CD4-positive, alpha-beta memory T cell (primary cell): ENCODE measurements at regions not wholly inside any gene's neighbourhood (a gene's known extent, or its start where the extent isn't known, plus 50 kb on each side); places are given as distances from the start of the nearest gene placed in this dataset.

Experiments
- CTCF ChIA-PET: fragments of 350-600 bp; sonication (Branson Sonifier 250); formaldehyde crosslinking; loops from one replicate; lab custom pipeline; 2021; ENCODE audit warnings: inconsistent platforms; ENCODE audit not compliant: partially characterized antibody; lab: Charles Lee
- POLR2A ChIA-PET: fragments of 350-600 bp; sonication (Branson Sonifier 250); formaldehyde crosslinking; loops from one replicate; lab custom pipeline; 2021; ENCODE audit not compliant: partially characterized antibody; lab: Charles Lee
- DNase-seq, 5 donors: peaks; one replicate each; pipeline versions ENCODE4 v3.0.0 to v3.0.0-alpha.2; 2020 to 2022; ENCODE audit warnings: mixed read lengths in 1 of 5
- H3K27ac ChIP-seq: one replicate; pipeline ENCODE4 v1.7.0; 2013; ENCODE audit warnings: low read depth, low read length
- H3K27me3 ChIP-seq: 2 replicates; pipeline ENCODE4 v1.7.0; 2013; ENCODE audit warnings: mild to moderate bottlenecking, low read length, moderate library complexity; ENCODE audit not compliant: insufficient read depth
- H3K36me3 ChIP-seq: 2 replicates; pipeline ENCODE4 v1.7.0; 2013; ENCODE audit warnings: mild to moderate bottlenecking, low read length, moderate library complexity; ENCODE audit not compliant: insufficient read depth
- H3K4me1 ChIP-seq: 2 replicates; pipeline ENCODE4 v1.7.0; 2013; ENCODE audit warnings: mild to moderate bottlenecking, low read length, moderate library complexity; ENCODE audit not compliant: insufficient read depth
- H3K4me3 ChIP-seq, 2 donors: one replicate each; pipeline ENCODE4 v1.7.0; 2013; ENCODE audit warnings: low read length in 2 of 2, mild to moderate bottlenecking in 1 of 2
- H3K9me3 ChIP-seq, 2 donors: one replicate each; pipeline ENCODE4 v1.7.0; 2013; ENCODE audit warnings: low read length in 2 of 2, control low read depth in 1 of 2; ENCODE audit not compliant: control insufficient read depth in 1 of 2
- H3K27ac Mint-ChIP-seq, 7 donors: one replicate each; pipeline ENCODE4 v1.8.0; 2020 to 2021; ENCODE audit warnings: mixed read lengths in 7 of 7, mild to moderate bottlenecking in 6 of 7, inconsistent platforms in 3 of 7, moderate library complexity in 3 of 7
- H3K27me3 Mint-ChIP-seq, 2 donors: one replicate each; pipeline ENCODE4 v1.8.0; 2020 to 2021; ENCODE audit warnings: mixed read lengths in 2 of 2
- H3K36me3 Mint-ChIP-seq, 2 donors: one replicate each; pipeline ENCODE4 v1.8.0; 2020 to 2021; ENCODE audit warnings: mixed read lengths in 2 of 2, inconsistent platforms in 1 of 2, mild to moderate bottlenecking in 1 of 2
- H3K4me1 Mint-ChIP-seq, 4 donors: one replicate each; pipeline ENCODE4 v1.8.0; 2020 to 2021; ENCODE audit warnings: mixed read lengths in 4 of 4, mild to moderate bottlenecking in 1 of 4
- H3K4me3 Mint-ChIP-seq, 8 donors: one replicate each; pipeline ENCODE4 v1.8.0; 2020 to 2021; ENCODE audit warnings: mixed read lengths in 8 of 8, mild to moderate bottlenecking in 7 of 8, moderate library complexity in 6 of 8, inconsistent platforms in 3 of 8
- H3K9me3 Mint-ChIP-seq, 8 donors: one replicate each; pipeline ENCODE4 v1.8.0; 2020 to 2021; ENCODE audit warnings: mixed read lengths in 8 of 8, mild to moderate bottlenecking in 5 of 8, inconsistent platforms in 3 of 8, moderate library complexity in 1 of 8
- intact Hi-C: fragments of 100-400 bp; cut with micrococcal nuclease; formaldehyde crosslinking; loops from one replicate; pipeline ENCODE4 v1.15.1; 2023

DNA sequence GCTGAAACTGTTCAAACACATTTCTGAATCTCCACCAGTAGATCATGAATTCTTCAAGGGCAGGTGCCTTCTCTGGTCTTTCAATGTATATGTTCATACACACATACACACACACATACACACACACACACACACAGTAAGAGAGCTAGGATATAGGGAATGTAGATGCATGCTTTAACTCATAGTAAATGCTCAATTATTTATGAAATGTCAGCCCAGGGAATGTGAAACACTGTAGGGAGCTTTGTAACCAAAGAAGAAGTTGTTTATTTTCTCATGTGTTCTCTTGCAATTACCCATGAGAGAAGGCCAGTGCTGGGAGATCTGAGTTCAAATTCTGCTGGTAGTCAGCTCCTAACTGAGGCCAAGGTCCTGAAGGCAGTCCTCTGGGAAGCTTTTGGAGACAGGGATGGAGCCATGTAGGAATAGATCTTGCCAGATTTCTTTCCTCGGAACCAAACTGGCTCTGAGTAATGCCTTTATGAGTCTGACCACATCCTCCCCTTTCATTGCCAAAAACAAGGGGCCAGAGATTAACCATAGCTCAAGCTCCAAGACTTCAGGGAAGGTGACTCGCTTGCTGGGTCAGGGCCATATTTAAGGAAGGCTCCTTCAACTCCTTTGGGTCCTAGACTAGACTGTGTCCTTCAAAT, 487.0 kb upstream of the TNC start:
- no peaks in the 10 kb centered on the region for H3K4me1 Mint-ChIP-seq
- Histone ChIP-seq H3K27ac (no peak overlapping the region), H3K36me3 (no peaks in the 10 kb centered on the region), H3K27me3 (no peaks in the 10 kb centered on the region), H3K4me3 (no peak overlapping the region), H3K9me3 (no peaks in the 10 kb centered on the region), H3K4me1 (no peaks in the 10 kb centered on the region)
- H3K27ac Mint-ChIP-seq: no peak overlapping the region
- H3K27me3 Mint-ChIP-seq: peaks cover 2 to 5% of the 10 kb centered on the region in 2 donors
- no peak overlapping the region for H3K4me3 Mint-ChIP-seq
- DNase-seq: no peak
- H3K36me3 Mint-ChIP-seq: no peaks in the 10 kb centered on the region
- CTCF ChIA-PET: interaction anchor here (0.8 to 1.6 kb wide), 2 partner anchors 11 to 12 kb away, joined by 3 to 8 read pairs; no protein-coding TSS in a partner anchor
- H3K9me3 Mint-ChIP-seq: peaks cover 0 to 1% (median 0%) of the 10 kb centered on the region in 8 donors
- intact Hi-C loops: no loop called here
- POLR2A ChIA-PET: no interaction called here

DNA sequence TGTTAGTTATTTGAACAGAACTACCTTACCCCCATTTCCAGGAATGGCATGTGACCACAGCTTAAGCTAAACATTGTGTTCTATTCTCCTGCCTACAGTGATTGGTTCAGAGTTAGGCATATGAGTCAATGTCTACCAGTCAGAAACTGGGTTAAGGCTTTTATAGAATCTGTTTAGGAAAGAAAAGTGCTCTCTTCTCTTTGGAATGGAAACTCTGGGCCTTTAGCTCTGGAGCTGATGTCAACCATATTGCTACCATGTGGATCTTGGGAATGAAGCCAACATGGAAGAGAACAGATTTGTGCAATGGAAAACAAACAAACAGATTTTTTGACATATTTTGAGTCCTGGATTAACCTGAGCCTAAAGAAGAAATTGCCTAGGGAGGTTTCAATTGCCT, 488.9 kb upstream of the TNC start:
- Mint-ChIP-seq H3K27me3 (peaks cover 0 to 1% of the 10 kb centered on the region in 2 donors), H3K4me3 (no peak overlapping the region), H3K36me3 (no peaks in the 10 kb centered on the region), H3K9me3 (no peaks in the 10 kb centered on the region), H3K27ac (no peak overlapping the region), H3K4me1 (no peaks in the 10 kb centered on the region)
- Histone ChIP-seq H3K27me3 (no peaks in the 10 kb centered on the region), H3K27ac (no peak overlapping the region), H3K9me3 (no peaks in the 10 kb centered on the region), H3K4me3 (no peak overlapping the region), H3K4me1 (no peaks in the 10 kb centered on the region), H3K36me3 (no peaks in the 10 kb centered on the region)
- no peak for DNase-seq
- ChIA-PET POLR2A (no interaction called here), CTCF (no interaction called here)
- intact Hi-C loops: no loop called here

DNA sequence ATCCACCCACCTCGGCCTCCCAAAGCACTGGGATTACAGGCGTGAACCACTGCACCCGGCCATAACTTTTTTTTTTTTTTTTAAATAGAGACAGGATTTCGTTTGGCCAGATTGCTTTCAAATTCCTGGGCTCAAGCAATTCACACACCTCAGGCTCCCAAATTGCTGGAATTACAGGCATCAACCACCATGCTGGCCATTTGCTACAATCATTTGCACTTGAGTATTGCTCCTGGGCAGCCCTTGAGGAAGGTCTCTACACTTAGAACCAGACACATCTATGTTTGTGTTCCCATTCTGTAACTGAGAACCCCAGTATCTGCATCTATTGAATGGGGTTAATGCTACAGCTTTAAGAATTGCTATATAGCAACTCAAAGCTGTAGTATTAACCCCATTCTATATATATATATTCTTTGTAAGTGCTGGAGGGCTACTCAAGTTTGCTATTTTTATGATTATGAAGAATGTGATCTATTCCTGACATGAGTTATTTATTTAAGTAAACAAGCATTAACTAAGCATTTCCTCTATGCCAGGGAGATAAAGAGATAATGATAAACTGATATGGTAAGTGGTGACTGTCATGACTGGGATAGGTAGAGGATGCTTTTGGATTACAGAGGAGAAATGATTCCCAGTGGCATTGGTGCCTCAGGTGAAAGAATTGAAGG, 496.5 kb upstream of the TNC start:
- no peaks in the 10 kb centered on the region for H3K4me1 ChIP-seq

DNA sequence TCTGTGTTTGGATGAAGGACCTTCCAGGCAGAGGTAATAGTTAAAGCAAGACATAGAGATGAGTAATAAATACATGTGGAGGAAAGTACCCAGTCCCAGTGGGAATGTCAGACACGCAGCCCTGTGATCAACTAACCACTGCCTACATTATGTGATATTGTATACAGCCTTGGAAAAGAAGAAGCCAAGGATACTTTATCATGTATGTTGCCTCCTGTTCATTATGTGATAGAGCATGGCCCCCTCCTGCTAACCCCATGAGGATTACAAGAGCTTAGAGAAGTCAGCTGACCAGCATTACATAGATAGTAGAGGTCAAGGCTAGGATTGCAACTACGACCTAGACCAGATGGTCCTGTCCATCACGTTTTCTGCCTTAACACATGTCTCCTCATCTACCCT, 497.0 kb upstream of the TNC start:
- Mint-ChIP-seq H3K9me3 (peaks cover under 1 to 8% (median 2%) of the 10 kb centered on the region in 8 donors), H3K4me1 (no peaks in the 10 kb centered on the region), H3K36me3 (no peaks in the 10 kb centered on the region), H3K27ac (no peak overlapping the region), H3K27me3 (peaks cover 2% of the 10 kb centered on the region in 2 donors), H3K4me3 (no peak overlapping the region)
- no peak for DNase-seq
- H3K27me3 ChIP-seq: no peaks in the 10 kb centered on the region
- ChIA-PET CTCF (no interaction called here), POLR2A (no interaction called here)
- intact Hi-C loops: no loop called here
- H3K4me1 ChIP-seq: no peaks in the 10 kb centered on the region
- H3K4me3 ChIP-seq: no peak overlapping the region
- no peak overlapping the region for H3K27ac ChIP-seq
- no peaks in the 10 kb centered on the region for H3K36me3 ChIP-seq
- no peaks in the 10 kb centered on the region for H3K9me3 ChIP-seq

More for the DNA sequence above, 496.5 kb upstream of the TNC start:
- Mint-ChIP-seq H3K36me3 (no peaks in the 10 kb centered on the region), H3K27ac (no peak overlapping the region), H3K4me1 (no peaks in the 10 kb centered on the region), H3K27me3 (peaks cover 2% of the 10 kb centered on the region in 2 donors), H3K4me3 (no peak overlapping the region), H3K9me3 (peaks cover 0 to 7% (median 2%) of the 10 kb centered on the region in 8 donors)
- H3K27ac ChIP-seq: no peak overlapping the region
- intact Hi-C loops: no loop called here
- H3K9me3 ChIP-seq: no peaks in the 10 kb centered on the region
- ChIA-PET POLR2A (no interaction called here), CTCF (no interaction called here)
- H3K4me3 ChIP-seq: no peak overlapping the region
- H3K36me3 ChIP-seq: no peaks in the 10 kb centered on the region
- DNase-seq: no peak
- no peaks in the 10 kb centered on the region for H3K27me3 ChIP-seq

DNA sequence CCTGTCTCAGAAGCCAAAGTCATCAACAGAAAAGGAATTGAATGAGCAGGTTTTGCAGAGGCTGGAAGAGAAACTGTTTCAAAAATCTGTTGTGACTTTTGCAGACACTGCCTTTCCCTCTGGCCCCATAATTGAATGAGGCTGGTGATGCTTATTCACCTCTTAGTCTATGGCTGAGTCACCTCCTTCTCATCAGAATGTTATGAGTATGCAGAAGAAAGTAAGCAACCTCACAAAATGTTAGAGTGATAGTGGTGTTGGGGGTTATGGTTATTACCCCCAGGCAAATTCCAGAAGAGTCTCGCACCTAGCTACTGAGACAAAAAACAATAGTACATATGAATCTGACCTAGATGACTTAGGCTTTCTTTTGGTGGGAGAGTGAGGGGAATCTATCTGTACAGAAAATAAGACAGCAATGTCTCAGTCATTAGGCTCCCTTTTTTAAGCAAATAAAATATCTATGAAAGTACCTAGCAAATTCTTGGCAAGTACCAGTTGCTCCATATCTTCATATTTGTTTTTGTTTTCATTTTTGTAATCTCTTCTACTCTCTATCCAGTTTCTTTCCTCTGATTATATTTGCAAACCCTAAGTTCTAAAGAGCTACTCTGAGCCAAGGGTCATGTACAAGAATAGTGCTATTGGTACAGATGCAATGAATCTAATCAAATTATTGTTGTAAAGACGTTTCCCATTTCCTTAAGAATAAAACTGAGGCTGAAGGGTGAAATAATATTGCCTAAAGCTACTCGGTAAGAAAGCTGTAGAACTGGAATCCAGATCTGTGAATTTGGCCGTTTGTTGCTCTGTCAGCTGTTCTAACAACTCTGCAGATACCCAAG, 498.1 kb upstream of the TNC start:
- no peaks in the 10 kb centered on the region for H3K27me3 ChIP-seq
- DNase-seq: no peak
- H3K4me1 ChIP-seq: no peaks in the 10 kb centered on the region
- intact Hi-C loops: no loop called here
- no peaks in the 10 kb centered on the region for H3K9me3 ChIP-seq
- no peak overlapping the region for H3K27ac ChIP-seq
- Mint-ChIP-seq H3K27ac (no peak overlapping the region), H3K4me3 (no peak overlapping the region), H3K36me3 (no peaks in the 10 kb centered on the region), H3K9me3 (peaks cover 3 to 17% (median 6%) of the 10 kb centered on the region in 8 donors), H3K4me1 (no peaks in the 10 kb centered on the region), H3K27me3 (peaks cover 3 to 4% of the 10 kb centered on the region in 2 donors)
- POLR2A ChIA-PET: no interaction called here
- CTCF ChIA-PET: no interaction called here
- no peak overlapping the region for H3K4me3 ChIP-seq
- no peaks in the 10 kb centered on the region for H3K36me3 ChIP-seq

DNA sequence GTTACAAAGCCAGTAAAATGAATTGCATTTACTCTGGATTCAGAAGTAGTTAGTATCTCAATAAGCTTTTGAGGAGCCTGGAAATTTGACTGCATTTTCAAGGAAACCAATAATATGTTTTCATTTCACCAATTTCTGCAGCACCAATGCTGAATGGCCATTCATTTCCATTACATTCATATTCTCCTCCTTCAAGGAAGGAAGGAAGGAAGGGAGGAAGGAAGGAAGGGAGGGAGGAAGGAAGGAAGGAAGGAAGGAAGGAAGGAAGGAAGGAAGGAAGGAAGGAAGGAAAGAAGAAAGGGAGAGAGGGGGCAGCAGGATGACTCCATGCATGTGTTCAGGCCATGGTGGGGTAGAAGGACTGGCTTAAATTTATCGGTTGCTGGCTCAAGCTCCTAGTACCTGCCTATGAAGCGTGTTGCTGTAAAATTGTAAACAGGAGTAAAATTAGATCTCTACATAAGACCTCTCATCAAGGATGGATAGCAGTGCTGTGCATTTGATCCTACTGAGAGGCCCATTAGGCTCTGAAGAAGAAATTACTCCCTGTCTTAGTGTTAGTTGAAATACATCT, 498.8 kb upstream of the TNC start:
- Mint-ChIP-seq H3K27me3 (peaks cover 3 to 4% of the 10 kb centered on the region in 2 donors), H3K36me3 (no peaks in the 10 kb centered on the region), H3K4me1 (no peaks in the 10 kb centered on the region), H3K27ac (no peak overlapping the region), H3K4me3 (no peak overlapping the region), H3K9me3 (peaks cover 4 to 19% (median 9%) of the 10 kb centered on the region in 8 donors)
- H3K4me1 ChIP-seq: no peaks in the 10 kb centered on the region
- no peak overlapping the region for H3K4me3 ChIP-seq
- intact Hi-C loops: no loop called here
- no peaks in the 10 kb centered on the region for H3K9me3 ChIP-seq
- no peak for DNase-seq
- no peaks in the 10 kb centered on the region for H3K27me3 ChIP-seq
- no peak overlapping the region for H3K27ac ChIP-seq
- CTCF ChIA-PET: no interaction called here
- POLR2A ChIA-PET: no interaction called here
- no peaks in the 10 kb centered on the region for H3K36me3 ChIP-seq

DNA sequence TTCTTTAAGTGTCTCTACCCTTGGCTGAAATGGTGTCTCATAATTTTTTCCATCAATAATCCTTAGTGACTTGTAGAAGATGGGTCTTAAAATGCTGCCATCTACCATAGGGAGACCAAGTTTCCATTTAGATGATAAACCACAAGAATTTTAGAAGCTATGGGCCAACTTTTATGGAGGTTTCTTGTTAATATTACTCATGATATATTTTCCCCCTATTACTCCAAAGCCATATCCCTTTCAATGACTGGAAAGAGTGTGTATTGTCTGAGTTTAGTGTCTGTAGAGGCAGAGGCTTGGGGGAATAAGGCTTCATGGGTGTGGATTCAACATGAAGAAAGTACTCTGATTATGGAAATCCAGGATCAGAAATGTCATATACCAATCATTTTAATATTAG, 507.3 kb upstream of the TNC start:
- intact Hi-C loops: no loop called here
- no peak for DNase-seq
- no peaks in the 10 kb centered on the region for H3K4me1 ChIP-seq
- Mint-ChIP-seq H3K9me3 (peaks cover 2 to 20% (median 9%) of the 10 kb centered on the region in 8 donors), H3K4me1 (no peaks in the 10 kb centered on the region), H3K36me3 (no peaks in the 10 kb centered on the region), H3K27ac (no peak overlapping the region), H3K27me3 (no peaks in the 10 kb centered on the region), H3K4me3 (no peak overlapping the region)
- no peaks in the 10 kb centered on the region for H3K27me3 ChIP-seq
- H3K4me3 ChIP-seq: no peak overlapping the region
- ChIA-PET CTCF (no interaction called here), POLR2A (no interaction called here)
- H3K27ac ChIP-seq: no peak overlapping the region
- no peaks in the 10 kb centered on the region for H3K36me3 ChIP-seq
- no peaks in the 10 kb centered on the region for H3K9me3 ChIP-seq
